ENCODE measurements at regions not wholly inside any gene's neighbourhood (a gene's known extent, or its start where the extent isn't known, plus 50 kb on each side); places are given as distances from the start of the nearest gene placed in this dataset.

- Histone ChIP-seq H3K4me2 (peak overlapping the region; percentile 75), H3K4me3 (no peak overlapping the region), H4K20me1 (ENCODE audit: insufficient read depth, poor library complexity, severe bottlenecking) (no peaks in the 10 kb centered on the region), H3K4me1 (ENCODE audit: insufficient read depth) (peaks cover 24% of the 10 kb centered on the region), H2AFZ (peak overlapping the region; percentile 31), H3K9me3 (ENCODE audit: low read depth) (no peaks in the 10 kb centered on the region), H3K79me2 (no peaks in the 10 kb centered on the region), H3K36me3 (replicated peaks; ENCODE audit: insufficient read depth, low read depth) (no peaks in the 10 kb centered on the region), H3K27ac (peak overlapping the region; percentile 90), H3K27me3 (no peaks in the 10 kb centered on the region), H3K9me2 (replicated peaks; ENCODE audit: insufficient read depth) (no peaks in the 10 kb centered on the region)
- peak; percentile 94 for DNase-seq (ENCODE audit: low spot score)
- TF ChIP-seq CTCF (IDR thresholded peaks at IDR 0.05; ENCODE audit: poor library complexity) (no peak), EZH2 (IDR thresholded peaks at IDR 0.05; ENCODE audit: borderline replicate concordance) (no peak), EZH2phosphoT487 (IDR thresholded peaks at IDR 0.05; ENCODE audit: low read depth, severe bottlenecking, unreplicated experiment) (peak; percentile 84)
- WGBS (ENCODE audit: low lambda C conversion rate, missing lambda C conversion rate) = 10% methylated on average over 47 of the region's 58 CpGs
Measured at GRCh38 chr3:194003114-194004057, 132.6 kb upstream of the HES1 start.

GRCh38 chr3:194005930-194006501 is 129.9 kb upstream of the HES1 start:
- H3K9me2 ChIP-seq (replicated peaks; ENCODE audit: insufficient read depth) = no peaks in the 10 kb centered on the region
- TF ChIP-seq EZH2 (IDR thresholded peaks at IDR 0.05; ENCODE audit: borderline replicate concordance) (no peak), EZH2phosphoT487 (IDR thresholded peaks at IDR 0.05; ENCODE audit: low read depth, severe bottlenecking, unreplicated experiment) (no peak), CTCF (IDR thresholded peaks at IDR 0.05; ENCODE audit: poor library complexity) (no peak)
- H3K9me3 ChIP-seq (ENCODE audit: low read depth) = no peaks in the 10 kb centered on the region
- no peaks in the 10 kb centered on the region for H3K27me3 ChIP-seq
- no peak overlapping the region for H3K4me3 ChIP-seq
- no peaks in the 10 kb centered on the region for H3K79me2 ChIP-seq
- H3K27ac ChIP-seq = no peak overlapping the region
- no peak overlapping the region for H2AFZ ChIP-seq
- H3K4me2 ChIP-seq = no peak overlapping the region
- 46% methylated on average over 4 of the region's 4 CpGs for WGBS (ENCODE audit: low lambda C conversion rate, missing lambda C conversion rate)
- H3K4me1 ChIP-seq (ENCODE audit: insufficient read depth) = peaks cover 24% of the 10 kb centered on the region
- DNase-seq (ENCODE audit: low spot score) = no peak
- H3K36me3 ChIP-seq (replicated peaks; ENCODE audit: insufficient read depth, low read depth) = no peaks in the 10 kb centered on the region
- no peaks in the 10 kb centered on the region for H4K20me1 ChIP-seq (ENCODE audit: insufficient read depth, poor library complexity, severe bottlenecking)

GRCh38 chr3:194007592-194008337 is 128.2 kb upstream of the HES1 start:
- no peak overlapping the region for H3K4me2 ChIP-seq
- DNase-seq (ENCODE audit: low spot score) = no peak
- H3K36me3 ChIP-seq (replicated peaks; ENCODE audit: insufficient read depth, low read depth) = no peaks in the 10 kb centered on the region
- no peaks in the 10 kb centered on the region for H3K79me2 ChIP-seq
- H3K4me3 ChIP-seq = no peak overlapping the region
- H3K9me2 ChIP-seq (replicated peaks; ENCODE audit: insufficient read depth) = no peaks in the 10 kb centered on the region
- no peaks in the 10 kb centered on the region for H3K27me3 ChIP-seq
- no peak overlapping the region for H3K27ac ChIP-seq
- no peaks in the 10 kb centered on the region for H4K20me1 ChIP-seq (ENCODE audit: insufficient read depth, poor library complexity, severe bottlenecking)
- no peaks in the 10 kb centered on the region for H3K9me3 ChIP-seq (ENCODE audit: low read depth)
- peaks cover 18% of the 10 kb centered on the region for H3K4me1 ChIP-seq (ENCODE audit: insufficient read depth)
- no peak overlapping the region for H2AFZ ChIP-seq
- 88% methylated on average over 13 of the region's 13 CpGs for WGBS (ENCODE audit: low lambda C conversion rate, missing lambda C conversion rate)
- no peak for TF ChIP-seq EZH2phosphoT487 (IDR thresholded peaks at IDR 0.05; ENCODE audit: low read depth, severe bottlenecking, unreplicated experiment)
- no peak for TF ChIP-seq CTCF (IDR thresholded peaks at IDR 0.05; ENCODE audit: poor library complexity)
- TF ChIP-seq EZH2 (IDR thresholded peaks at IDR 0.05; ENCODE audit: borderline replicate concordance) = no peak

Data from hepatocyte (in vitro differentiated cells).